ENCODE measurements at regions not wholly inside any gene's neighbourhood (a gene's known extent, or its start where the extent isn't known, plus 50 kb on each side); places are given as distances from the start of the nearest gene placed in this dataset.
A peak's percentile ranks its signal among the peaks of the same experiment; 100 is the strongest.

DNA sequence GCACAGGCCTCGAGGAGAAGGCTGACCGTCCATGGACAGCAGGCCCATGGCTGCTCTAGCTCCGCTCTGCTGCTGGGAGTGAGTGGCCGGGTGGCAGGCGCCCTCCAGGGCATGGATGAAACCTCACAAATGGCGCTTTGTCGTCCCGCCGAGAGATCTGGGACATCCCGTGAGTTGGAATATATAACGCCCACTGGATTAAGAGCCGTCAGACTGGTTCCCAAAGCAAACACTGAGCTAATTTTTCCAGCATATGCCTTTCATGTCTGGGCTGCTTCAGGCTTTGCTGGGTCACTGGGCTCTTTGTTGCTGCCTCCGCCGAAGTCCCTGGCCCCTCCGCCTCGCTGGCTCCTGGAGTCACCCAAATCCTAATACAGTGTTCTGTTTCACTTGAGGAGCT lies 266.3 kb downstream of the FOXL1 start:
- Mint-ChIP-seq H3K4me1 (no peaks in the 10 kb centered on the region), H3K9me3 (peaks cover 0 to 2% of the 10 kb centered on the region in 2 donors), H3K27ac (no peak overlapping the region), H3K4me3 (no peak overlapping the region), H3K27me3 (ENCODE audit: low read depth in 2 of 2) (no peaks in the 10 kb centered on the region), H3K36me3 (no peaks in the 10 kb centered on the region)
- no peak for ATAC-seq
- H3K4me3 ChIP-seq (ENCODE audit: low read length): no peak overlapping the region
- WGBS (ENCODE audit: insufficient coverage): 94% methylated on average over 16 of the region's 16 CpGs
- no peak for DNase-seq
- H3K36me3 ChIP-seq (ENCODE audit: control insufficient read depth, insufficient read depth, low read length): no peaks in the 10 kb centered on the region
- no peaks in the 10 kb centered on the region for H3K27me3 ChIP-seq (ENCODE audit: control insufficient read depth, insufficient read depth, low read length)
- intact Hi-C loops (cut with micrococcal nuclease): no loop called here
- no peak for TF ChIP-seq CTCF (IDR thresholded peaks at IDR 0.05)
- no peaks in the 10 kb centered on the region for H3K4me1 ChIP-seq (ENCODE audit: control insufficient read depth, insufficient read depth, low read length)
- H3K27ac ChIP-seq (ENCODE audit: low read length): no peak overlapping the region
- H3K9me3 ChIP-seq (ENCODE audit: control insufficient read depth, insufficient read depth, low read length): no peaks in the 10 kb centered on the region

DNA sequence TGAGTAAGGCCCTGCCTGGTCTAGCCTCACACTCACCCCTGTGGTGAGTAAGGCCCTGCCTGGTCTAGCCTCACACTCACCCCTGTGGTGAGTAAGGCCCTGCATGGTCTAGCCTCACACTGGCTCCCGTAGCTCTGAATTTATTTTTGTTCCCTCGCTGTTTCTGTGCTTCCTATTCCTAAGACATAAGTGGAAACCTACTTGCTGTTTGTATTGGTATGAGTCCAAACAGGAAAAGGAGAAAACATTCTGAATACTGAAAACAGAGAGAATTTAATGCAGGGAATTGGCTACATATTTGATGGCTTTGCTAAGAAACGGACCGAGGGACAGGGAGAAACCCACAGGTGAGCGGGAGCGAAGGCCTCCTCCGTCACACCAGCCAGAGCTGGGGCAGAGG lies 267.8 kb downstream of the FOXL1 start:
- Histone ChIP-seq H3K27ac (ENCODE audit: low read length) (no peak overlapping the region), H3K4me3 (ENCODE audit: low read length) (no peak overlapping the region), H3K4me1 (ENCODE audit: control insufficient read depth, insufficient read depth, low read length) (no peaks in the 10 kb centered on the region), H3K9me3 (ENCODE audit: control insufficient read depth, insufficient read depth, low read length) (no peaks in the 10 kb centered on the region), H3K27me3 (ENCODE audit: control insufficient read depth, insufficient read depth, low read length) (no peaks in the 10 kb centered on the region), H3K36me3 (ENCODE audit: control insufficient read depth, insufficient read depth, low read length) (no peaks in the 10 kb centered on the region)
- Mint-ChIP-seq H3K4me1 (no peaks in the 10 kb centered on the region), H3K36me3 (no peaks in the 10 kb centered on the region), H3K4me3 (no peak overlapping the region), H3K27me3 (ENCODE audit: low read depth in 2 of 2) (no peaks in the 10 kb centered on the region), H3K27ac (no peak overlapping the region), H3K9me3 (peaks cover 0 to 2% of the 10 kb centered on the region in 2 donors)
- TF ChIP-seq CTCF (IDR thresholded peaks at IDR 0.05): no peak
- ATAC-seq (no peak), DNase-seq (no peak)
- intact Hi-C loops (cut with micrococcal nuclease): no loop called here
- WGBS (ENCODE audit: insufficient coverage): 94% methylated on average over 7 of the region's 7 CpGs

DNA sequence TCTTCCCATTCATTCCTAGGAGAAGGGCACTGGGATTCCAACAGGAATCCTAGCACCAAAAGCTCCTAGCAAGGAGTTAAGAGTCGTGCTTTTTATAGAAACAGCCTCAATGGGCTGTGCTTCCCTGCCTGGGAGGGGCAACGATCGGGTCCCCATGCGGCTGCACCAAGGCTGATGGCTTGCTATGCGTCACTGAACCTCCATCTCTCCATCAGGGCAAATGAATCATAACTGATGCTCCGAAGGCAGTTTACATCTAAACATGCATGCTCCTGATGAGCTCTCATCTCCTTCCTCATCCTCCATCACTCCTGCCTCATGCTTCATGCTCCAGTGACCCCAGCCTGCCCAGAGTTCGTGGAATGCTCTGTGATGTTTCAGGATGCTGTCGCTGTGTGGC lies 270.5 kb downstream of the FOXL1 start:
- H3K4me3 Mint-ChIP-seq: no peak overlapping the region
- H3K27me3 Mint-ChIP-seq (ENCODE audit: low read depth in 2 of 2): no peaks in the 10 kb centered on the region
- H3K4me1 Mint-ChIP-seq: no peaks in the 10 kb centered on the region
- DNase-seq: no peak
- ATAC-seq: no peak
- intact Hi-C loops (cut with micrococcal nuclease): no loop called here
- no peak for TF ChIP-seq CTCF (IDR thresholded peaks at IDR 0.05)
- H3K36me3 Mint-ChIP-seq: no peaks in the 10 kb centered on the region
- peaks cover 0 to under 1% of the 10 kb centered on the region in 2 donors for H3K9me3 Mint-ChIP-seq
- Histone ChIP-seq H3K27me3 (ENCODE audit: control insufficient read depth, insufficient read depth, low read length) (no peaks in the 10 kb centered on the region), H3K4me1 (ENCODE audit: control insufficient read depth, insufficient read depth, low read length) (no peaks in the 10 kb centered on the region), H3K27ac (ENCODE audit: low read length) (no peak overlapping the region), H3K4me3 (ENCODE audit: low read length) (no peak overlapping the region), H3K9me3 (ENCODE audit: control insufficient read depth, insufficient read depth, low read length) (no peaks in the 10 kb centered on the region), H3K36me3 (ENCODE audit: control insufficient read depth, insufficient read depth, low read length) (no peaks in the 10 kb centered on the region)
- WGBS (ENCODE audit: insufficient coverage): 87% methylated on average over 8 of the region's 8 CpGs
- no peak overlapping the region for H3K27ac Mint-ChIP-seq

DNA sequence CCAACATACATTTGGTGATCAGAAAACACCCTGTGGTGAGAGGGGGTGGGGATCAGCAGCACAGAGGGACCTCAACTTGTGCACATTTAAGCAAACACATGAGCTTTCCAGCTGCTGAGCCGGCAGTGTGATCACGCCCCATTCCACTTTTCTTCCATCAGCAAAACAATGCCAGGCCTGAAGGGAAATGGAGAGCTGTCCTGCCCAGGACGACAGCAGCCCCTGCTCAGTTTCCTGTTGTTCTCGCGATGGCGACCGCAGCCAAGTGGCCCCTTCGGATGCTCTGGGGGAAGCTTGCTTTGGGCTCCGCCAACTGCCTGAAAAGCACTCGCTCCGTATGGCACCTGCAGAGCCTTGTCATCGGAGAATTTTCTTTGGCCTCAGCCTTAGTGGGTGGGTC lies 272.3 kb downstream of the FOXL1 start:
- ATAC-seq: peak in 1 of 3 donors; percentile 21
- Histone ChIP-seq H3K4me1 (ENCODE audit: control insufficient read depth, insufficient read depth, low read length) (no peaks in the 10 kb centered on the region), H3K4me3 (ENCODE audit: low read length) (no peak overlapping the region), H3K9me3 (ENCODE audit: control insufficient read depth, insufficient read depth, low read length) (no peaks in the 10 kb centered on the region), H3K27me3 (ENCODE audit: control insufficient read depth, insufficient read depth, low read length) (no peaks in the 10 kb centered on the region), H3K27ac (ENCODE audit: low read length) (no peak overlapping the region), H3K36me3 (ENCODE audit: control insufficient read depth, insufficient read depth, low read length) (no peaks in the 10 kb centered on the region)
- DNase-seq: no peak
- TF ChIP-seq CTCF (IDR thresholded peaks at IDR 0.05): no peak
- Mint-ChIP-seq H3K4me1 (no peaks in the 10 kb centered on the region), H3K36me3 (no peaks in the 10 kb centered on the region), H3K9me3 (no peaks in the 10 kb centered on the region), H3K27ac (no peak overlapping the region), H3K27me3 (ENCODE audit: low read depth in 2 of 2) (no peaks in the 10 kb centered on the region), H3K4me3 (no peak overlapping the region)
- WGBS (ENCODE audit: insufficient coverage): 9% methylated on average over 12 of the region's 12 CpGs
- intact Hi-C loops (cut with micrococcal nuclease): no loop called here

Data from natural killer cell (primary cell).